ENCODE measurements at regions not wholly inside any gene's neighbourhood (a gene's known extent, or its start where the extent isn't known, plus 50 kb on each side); places are given as distances from the start of the nearest gene placed in this dataset.

DNA sequence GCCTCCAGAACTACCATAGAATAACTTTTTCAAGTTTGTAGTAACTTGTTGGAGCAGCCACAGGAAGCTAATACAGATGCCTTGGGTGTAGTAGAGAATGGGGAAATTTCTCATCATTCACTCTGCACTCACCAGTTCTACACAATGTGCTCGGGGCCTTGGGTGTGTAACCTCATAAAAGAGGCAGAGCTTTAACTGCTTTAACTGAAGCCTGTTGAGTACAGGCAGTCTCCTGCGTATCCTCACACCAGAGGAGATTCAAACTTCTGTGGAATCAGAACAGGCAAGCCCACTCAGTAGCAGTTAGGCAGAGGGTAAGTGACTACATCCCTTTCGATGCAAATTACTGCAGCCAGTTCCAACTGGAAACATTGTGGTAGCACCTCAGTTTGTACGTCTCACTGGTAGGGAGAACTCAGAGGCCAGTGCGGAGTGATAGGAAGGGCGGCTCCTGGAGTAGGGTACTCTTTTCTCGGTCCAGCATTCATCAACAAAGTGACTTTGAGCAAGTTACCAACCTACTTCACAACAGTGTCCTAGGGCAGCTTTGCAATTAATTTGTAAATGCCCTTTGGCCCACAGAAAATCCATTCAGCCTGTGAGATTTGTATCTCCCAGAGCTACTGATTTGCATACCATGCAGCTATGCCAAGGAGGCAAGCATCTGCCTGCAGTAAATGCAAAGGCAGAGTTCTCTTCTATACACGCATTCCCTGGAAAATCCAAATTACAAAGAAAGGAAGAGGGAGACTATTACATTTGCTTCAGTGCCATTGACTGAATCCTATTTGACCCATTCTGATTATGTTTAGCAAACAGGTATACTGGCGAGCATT lies 904.3 kb downstream of the DIAPH3 start:
- intact Hi-C loops (cut with DNase I), result no loop called here
- Histone ChIP-seq H3K36me3 (no peaks in the 10 kb centered on the region), H3K27me3 (no peaks in the 10 kb centered on the region), H3K27ac (no peak overlapping the region), H3K4me3 (no peak overlapping the region), H3K4me1 (no peaks in the 10 kb centered on the region), H3K9me3 (no peaks in the 10 kb centered on the region)
- WGBS, 2 donors, result 73 to 85% methylated on average over 9 of the region's 9 CpGs
- no peak for DNase-seq
- TF ChIP-seq, protein P1, sequence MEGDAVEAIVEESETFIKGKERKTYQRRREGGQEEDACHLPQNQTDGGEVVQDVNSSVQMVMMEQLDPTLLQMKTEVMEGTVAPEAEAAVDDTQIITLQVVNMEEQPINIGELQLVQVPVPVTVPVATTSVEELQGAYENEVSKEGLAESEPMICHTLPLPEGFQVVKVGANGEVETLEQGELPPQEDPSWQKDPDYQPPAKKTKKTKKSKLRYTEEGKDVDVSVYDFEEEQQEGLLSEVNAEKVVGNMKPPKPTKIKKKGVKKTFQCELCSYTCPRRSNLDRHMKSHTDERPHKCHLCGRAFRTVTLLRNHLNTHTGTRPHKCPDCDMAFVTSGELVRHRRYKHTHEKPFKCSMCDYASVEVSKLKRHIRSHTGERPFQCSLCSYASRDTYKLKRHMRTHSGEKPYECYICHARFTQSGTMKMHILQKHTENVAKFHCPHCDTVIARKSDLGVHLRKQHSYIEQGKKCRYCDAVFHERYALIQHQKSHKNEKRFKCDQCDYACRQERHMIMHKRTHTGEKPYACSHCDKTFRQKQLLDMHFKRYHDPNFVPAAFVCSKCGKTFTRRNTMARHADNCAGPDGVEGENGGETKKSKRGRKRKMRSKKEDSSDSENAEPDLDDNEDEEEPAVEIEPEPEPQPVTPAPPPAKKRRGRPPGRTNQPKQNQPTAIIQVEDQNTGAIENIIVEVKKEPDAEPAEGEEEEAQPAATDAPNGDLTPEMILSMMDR (IDR thresholded peaks at IDR 0.05), result no peak
- TF ChIP-seq EP300 (IDR thresholded peaks at IDR 0.05), result no peak
- TF ChIP-seq POLR2AphosphoS5 (IDR thresholded peaks at IDR 0.05), result no peak
- TF ChIP-seq POLR2A (IDR thresholded peaks at IDR 0.05), result no peak

DNA sequence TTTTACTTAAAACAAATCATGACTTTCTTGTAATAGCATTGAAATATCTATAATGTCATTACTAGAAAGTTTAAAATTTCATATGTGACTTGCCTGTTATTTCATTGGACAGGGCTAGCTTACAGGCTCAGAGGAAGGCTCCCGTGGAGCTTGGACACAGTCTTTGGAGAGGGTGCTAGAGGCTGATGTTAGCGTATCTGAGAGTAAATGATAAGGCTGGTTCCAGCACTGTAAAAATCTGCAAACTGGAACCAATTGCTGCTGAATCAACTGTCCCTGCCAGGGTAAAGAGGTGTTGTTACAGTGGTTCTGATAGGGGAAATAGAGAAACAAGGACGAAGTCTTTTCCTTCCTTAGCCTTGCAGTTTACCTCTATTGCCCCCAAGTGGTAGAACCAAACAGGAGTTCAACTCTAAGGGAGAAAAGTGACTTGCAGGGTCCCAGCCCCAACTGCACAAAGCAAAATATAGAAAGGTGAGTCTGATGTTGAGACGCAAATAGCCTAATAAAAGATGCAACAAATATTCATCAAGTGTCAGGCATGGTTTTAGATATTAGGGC lies 901.7 kb downstream of the DIAPH3 start:
- intact Hi-C loops (cut with DNase I), result no loop called here
- no peak overlapping the region for H3K4me3 ChIP-seq
- no peaks in the 10 kb centered on the region for H3K27me3 ChIP-seq
- no peaks in the 10 kb centered on the region for H3K36me3 ChIP-seq
- no peaks in the 10 kb centered on the region for H3K9me3 ChIP-seq
- H3K27ac ChIP-seq, result no peak overlapping the region
- 70 to 84% methylated on average over 4 of the region's 4 CpGs for WGBS, 2 donors
- DNase-seq, result no peak
- TF ChIP-seq, protein P1 (IDR thresholded peaks at IDR 0.05), result no peak
- TF ChIP-seq POLR2AphosphoS5 (IDR thresholded peaks at IDR 0.05) (no peak), EP300 (IDR thresholded peaks at IDR 0.05) (no peak), POLR2A (IDR thresholded peaks at IDR 0.05) (no peak)
- no peaks in the 10 kb centered on the region for H3K4me1 ChIP-seq

DNA sequence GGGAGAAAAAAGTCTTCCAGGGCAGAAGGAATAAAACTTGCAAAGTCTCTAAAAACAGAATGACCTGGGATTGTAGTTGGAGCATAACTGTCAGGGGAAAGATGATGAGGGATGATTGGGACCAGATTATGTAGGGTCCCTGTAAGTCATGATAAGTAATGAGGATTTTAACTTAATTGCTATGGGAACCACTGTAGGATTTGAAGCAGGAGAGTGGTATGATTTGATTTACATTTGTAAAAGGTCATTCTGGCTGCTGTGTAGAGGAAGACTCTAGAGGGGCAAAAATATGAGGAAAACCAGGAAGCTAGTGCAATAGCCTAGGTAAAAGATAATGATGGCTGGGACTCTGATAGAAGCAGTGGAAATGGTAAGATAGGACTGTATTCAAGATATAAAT lies 900.2 kb downstream of the DIAPH3 start:
- no peak for TF ChIP-seq POLR2AphosphoS5 (IDR thresholded peaks at IDR 0.05)
- TF ChIP-seq, protein P1 (IDR thresholded peaks at IDR 0.05), result no peak
- TF ChIP-seq POLR2A (IDR thresholded peaks at IDR 0.05), result no peak
- no peak for TF ChIP-seq EP300 (IDR thresholded peaks at IDR 0.05)
- Histone ChIP-seq H3K27me3 (no peaks in the 10 kb centered on the region), H3K4me3 (no peak overlapping the region), H3K4me1 (no peaks in the 10 kb centered on the region), H3K27ac (no peak overlapping the region), H3K36me3 (no peaks in the 10 kb centered on the region), H3K9me3 (no peaks in the 10 kb centered on the region)
- intact Hi-C loops (cut with DNase I), result no loop called here
- DNase-seq, result no peak

DNA sequence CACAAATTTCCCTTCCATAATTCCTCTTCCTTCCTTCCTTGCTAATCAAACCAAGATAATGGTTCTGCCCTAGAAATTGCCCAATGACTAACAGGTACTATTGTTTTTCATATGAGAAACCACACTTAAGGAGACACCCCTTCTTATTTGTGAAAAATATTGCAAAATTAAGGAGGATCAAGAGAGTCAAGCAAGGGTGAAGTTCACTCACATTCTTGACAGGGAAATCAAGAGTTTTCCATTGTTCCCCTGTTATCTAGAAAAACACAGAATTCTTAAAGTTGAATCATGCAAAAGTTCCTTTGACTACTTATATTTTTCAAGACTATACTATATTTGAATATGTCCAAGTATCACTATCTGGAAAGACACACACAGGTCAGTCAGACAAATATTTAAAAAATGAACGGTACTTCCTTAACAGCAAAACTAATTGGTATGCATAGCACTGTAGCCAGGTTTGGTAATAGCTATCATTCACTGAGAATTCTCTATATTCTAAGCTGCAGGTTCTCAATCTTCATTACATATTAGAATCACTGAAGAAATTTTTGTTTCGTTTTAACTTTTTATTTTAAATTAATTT lies 897.2 kb downstream of the DIAPH3 start:
- Histone ChIP-seq H3K4me3 (no peak overlapping the region), H3K4me1 (no peaks in the 10 kb centered on the region), H3K27me3 (no peaks in the 10 kb centered on the region), H3K9me3 (no peaks in the 10 kb centered on the region), H3K27ac (no peak overlapping the region), H3K36me3 (no peaks in the 10 kb centered on the region)
- intact Hi-C loops (cut with DNase I), result no loop called here
- no peak for DNase-seq
- WGBS, 2 donors, result 48 to 75% methylated on average over 2 of the region's 2 CpGs
- TF ChIP-seq, protein P1 (IDR thresholded peaks at IDR 0.05), result no peak
- no peak for TF ChIP-seq POLR2AphosphoS5 (IDR thresholded peaks at IDR 0.05)
- TF ChIP-seq EP300 (IDR thresholded peaks at IDR 0.05), result no peak
- no peak for TF ChIP-seq POLR2A (IDR thresholded peaks at IDR 0.05)

All from sigmoid colon (tissue), 6 donors.